Loucy (cell line): ENCODE measurements at regions not wholly inside any gene's neighbourhood (a gene's known extent, or its start where the extent isn't known, plus 50 kb on each side); places are given as distances from the start of the nearest gene placed in this dataset.

Experiments used
- EZH2phosphoT487 ChIP-seq: fragments of 200-600 bp; IDR thresholded peaks from 2 replicates; pipeline ENCODE4 v1.6.1; 2018; ENCODE audit warnings: antibody characterized with exemption, mild to moderate bottlenecking, moderate library complexity, borderline replicate concordance
- TF ChIP-seq, protein P1 (sequence below): fragments of 200-600 bp; sonication (generic); conservative IDR thresholded peaks from 2 replicates; pipeline ENCODE4 v1.5.1; 2014; ENCODE audit warnings: mild to moderate bottlenecking, antibody characterized with exemption, low read length

DNA sequence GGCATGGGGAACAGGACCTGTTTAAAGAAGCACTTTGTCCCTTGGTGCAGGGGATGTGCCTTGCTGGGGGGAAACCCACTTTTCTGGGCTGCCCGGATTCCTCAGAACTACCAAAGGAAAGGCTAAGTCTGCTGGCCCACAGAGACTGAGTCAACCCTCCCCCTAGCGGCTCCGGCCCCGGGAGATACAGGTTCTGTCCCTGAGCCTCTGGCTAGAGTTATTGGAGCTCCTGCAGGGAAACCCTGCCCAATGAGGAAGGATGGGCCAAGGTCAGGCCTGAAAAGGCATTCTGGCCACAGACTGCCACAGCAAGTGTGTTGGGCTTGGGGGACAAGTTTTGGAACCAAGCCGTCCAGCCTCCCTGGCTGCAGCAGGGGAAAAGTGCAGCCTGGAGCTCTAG is 490.9 kb upstream of the ACTRT1 start:
- TF ChIP-seq, protein P1, sequence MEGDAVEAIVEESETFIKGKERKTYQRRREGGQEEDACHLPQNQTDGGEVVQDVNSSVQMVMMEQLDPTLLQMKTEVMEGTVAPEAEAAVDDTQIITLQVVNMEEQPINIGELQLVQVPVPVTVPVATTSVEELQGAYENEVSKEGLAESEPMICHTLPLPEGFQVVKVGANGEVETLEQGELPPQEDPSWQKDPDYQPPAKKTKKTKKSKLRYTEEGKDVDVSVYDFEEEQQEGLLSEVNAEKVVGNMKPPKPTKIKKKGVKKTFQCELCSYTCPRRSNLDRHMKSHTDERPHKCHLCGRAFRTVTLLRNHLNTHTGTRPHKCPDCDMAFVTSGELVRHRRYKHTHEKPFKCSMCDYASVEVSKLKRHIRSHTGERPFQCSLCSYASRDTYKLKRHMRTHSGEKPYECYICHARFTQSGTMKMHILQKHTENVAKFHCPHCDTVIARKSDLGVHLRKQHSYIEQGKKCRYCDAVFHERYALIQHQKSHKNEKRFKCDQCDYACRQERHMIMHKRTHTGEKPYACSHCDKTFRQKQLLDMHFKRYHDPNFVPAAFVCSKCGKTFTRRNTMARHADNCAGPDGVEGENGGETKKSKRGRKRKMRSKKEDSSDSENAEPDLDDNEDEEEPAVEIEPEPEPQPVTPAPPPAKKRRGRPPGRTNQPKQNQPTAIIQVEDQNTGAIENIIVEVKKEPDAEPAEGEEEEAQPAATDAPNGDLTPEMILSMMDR, result no peak
- no peak for TF ChIP-seq EZH2phosphoT487
